Upper lobe of left lung (tissue), 4 donors: ENCODE measurements at regions not wholly inside any gene's neighbourhood (a gene's known extent, or its start where the extent isn't known, plus 50 kb on each side); places are given as distances from the start of the nearest gene placed in this dataset.

Experiments
- EP300 ChIP-seq, 4 donors: sonication (generic); formaldehyde crosslinking; IDR thresholded peaks; one replicate each; pipeline ENCODE4 v1.5.1; 2017; ENCODE audit warnings: antibody characterized with exemption in 4 of 4, control low read depth in 2 of 4
- POLR2A ChIP-seq, 4 donors: fragments of 450-650 bp; IDR thresholded peaks; one replicate each; pipeline ENCODE4 v1.5.1; 2016 to 2017; ENCODE audit warnings: antibody characterized with exemption in 4 of 4, mild to moderate bottlenecking in 2 of 4
- POLR2AphosphoS5 ChIP-seq, 2 donors: sonication (generic); formaldehyde crosslinking; IDR thresholded peaks; one replicate each; pipeline ENCODE4 v1.5.1; 2017; ENCODE audit warnings: antibody characterized with exemption in 2 of 2
- TF ChIP-seq, protein P1 (sequence below), 6 experiments: fragments of 450-650 bp in 4 of 6; fragments of 200-600 bp in 2 of 6; sonication (generic) in 2 of 6; IDR thresholded peaks; one replicate each; pipeline ENCODE4 v1.5.1; 2016 to 2019; ENCODE audit warnings: antibody characterized with exemption in 6 of 6

- no peak for TF ChIP-seq POLR2A (IDR thresholded peaks at IDR 0.05)
- TF ChIP-seq, protein P1, sequence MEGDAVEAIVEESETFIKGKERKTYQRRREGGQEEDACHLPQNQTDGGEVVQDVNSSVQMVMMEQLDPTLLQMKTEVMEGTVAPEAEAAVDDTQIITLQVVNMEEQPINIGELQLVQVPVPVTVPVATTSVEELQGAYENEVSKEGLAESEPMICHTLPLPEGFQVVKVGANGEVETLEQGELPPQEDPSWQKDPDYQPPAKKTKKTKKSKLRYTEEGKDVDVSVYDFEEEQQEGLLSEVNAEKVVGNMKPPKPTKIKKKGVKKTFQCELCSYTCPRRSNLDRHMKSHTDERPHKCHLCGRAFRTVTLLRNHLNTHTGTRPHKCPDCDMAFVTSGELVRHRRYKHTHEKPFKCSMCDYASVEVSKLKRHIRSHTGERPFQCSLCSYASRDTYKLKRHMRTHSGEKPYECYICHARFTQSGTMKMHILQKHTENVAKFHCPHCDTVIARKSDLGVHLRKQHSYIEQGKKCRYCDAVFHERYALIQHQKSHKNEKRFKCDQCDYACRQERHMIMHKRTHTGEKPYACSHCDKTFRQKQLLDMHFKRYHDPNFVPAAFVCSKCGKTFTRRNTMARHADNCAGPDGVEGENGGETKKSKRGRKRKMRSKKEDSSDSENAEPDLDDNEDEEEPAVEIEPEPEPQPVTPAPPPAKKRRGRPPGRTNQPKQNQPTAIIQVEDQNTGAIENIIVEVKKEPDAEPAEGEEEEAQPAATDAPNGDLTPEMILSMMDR (IDR thresholded peaks at IDR 0.05), result no peak
- no peak for TF ChIP-seq POLR2AphosphoS5 (IDR thresholded peaks at IDR 0.05)
- TF ChIP-seq EP300 (IDR thresholded peaks at IDR 0.05), result no peak
Measured at GRCh38 chr4:123031664-123032063, 109.3 kb upstream of the NUDT6 start.
